ENCODE measurements at regions not wholly inside any gene's neighbourhood (a gene's known extent, or its start where the extent isn't known, plus 50 kb on each side); places are given as distances from the start of the nearest gene placed in this dataset.

- H3K79me2 ChIP-seq (ENCODE audit: low read depth), result no peaks in the 10 kb centered on the region
- no peaks in the 10 kb centered on the region for H4K20me1 ChIP-seq (ENCODE audit: insufficient read depth)
- H3K4me1 ChIP-seq (replicated peaks; ENCODE audit: insufficient read depth), result 0 out of 2 replicates have a peak, but pooled peaks cover 11% of the 10 kb centered on the region
- POLR2A ChIA-PET (ENCODE audit: unreplicated experiment), result no interaction called here
- H3K9me2 ChIP-seq (ENCODE audit: insufficient read depth), result no peaks in the 10 kb centered on the region
- no peaks in the 10 kb centered on the region for H3K36me3 ChIP-seq (ENCODE audit: low read depth)
- H3F3A ChIP-seq (ENCODE audit: insufficient read depth, low read depth), result no peaks in the 10 kb centered on the region
- H3K27ac ChIP-seq, result peak overlapping the region; percentile 40
- TF ChIP-seq CTCF (conservative IDR thresholded peaks at IDR 0.05) (no peak), EZH2 (IDR thresholded peaks at IDR 0.05; ENCODE audit: low read depth) (no peak)
- no peaks in the 10 kb centered on the region for H3K27me3 ChIP-seq (ENCODE audit: insufficient read depth, low read depth)
- CTCF ChIA-PET, result no interaction called here
- H2AFZ ChIP-seq, result no peak overlapping the region
- peak in 1 of 2 experiments; percentile 83 for DNase-seq
- no peak overlapping the region for H3K4me2 ChIP-seq
- H3K4me3 ChIP-seq, result no peak overlapping the region
- BruUV-seq (replicated peaks), result no TSS peak
- intact Hi-C loops (cut with micrococcal nuclease; ENCODE audit: unreplicated experiment), result no loop called here
- no peaks in the 10 kb centered on the region for H3K9me3 ChIP-seq (ENCODE audit: insufficient read depth, low read depth)
Observed at GRCh38 chr10:9188022-9188810, 1133.7 kb downstream of the GATA3 start.

GRCh38 chr10:9189448-9189847, 1135.0 kb downstream of the GATA3 start:
- ChIA-PET CTCF (no interaction called here), POLR2A (ENCODE audit: unreplicated experiment) (no interaction called here)
- no peaks in the 10 kb centered on the region for H3K36me3 ChIP-seq (ENCODE audit: low read depth)
- no peaks in the 10 kb centered on the region for H3F3A ChIP-seq (ENCODE audit: insufficient read depth, low read depth)
- no peak overlapping the region for H3K27ac ChIP-seq
- intact Hi-C loops (cut with micrococcal nuclease; ENCODE audit: unreplicated experiment), result no loop called here
- TF ChIP-seq CTCF (conservative IDR thresholded peaks at IDR 0.05) (no peak), EZH2 (IDR thresholded peaks at IDR 0.05; ENCODE audit: low read depth) (no peak)
- no peaks in the 10 kb centered on the region for H3K9me2 ChIP-seq (ENCODE audit: insufficient read depth)
- H3K27me3 ChIP-seq (ENCODE audit: insufficient read depth, low read depth), result no peaks in the 10 kb centered on the region
- no TSS peak for BruUV-seq (replicated peaks)
- no peaks in the 10 kb centered on the region for H3K9me3 ChIP-seq (ENCODE audit: insufficient read depth, low read depth)
- 0 out of 2 replicates have a peak, but pooled peaks cover 11% of the 10 kb centered on the region for H3K4me1 ChIP-seq (replicated peaks; ENCODE audit: insufficient read depth)
- H3K4me3 ChIP-seq, result no peak overlapping the region
- H4K20me1 ChIP-seq (ENCODE audit: insufficient read depth), result no peaks in the 10 kb centered on the region
- no peak for DNase-seq
- no peak overlapping the region for H2AFZ ChIP-seq
- H3K79me2 ChIP-seq (ENCODE audit: low read depth), result no peaks in the 10 kb centered on the region
- H3K4me2 ChIP-seq, result no peak overlapping the region

- no peaks in the 10 kb centered on the region for H3K9me2 ChIP-seq (ENCODE audit: insufficient read depth)
- ChIA-PET POLR2A (ENCODE audit: unreplicated experiment) (no interaction called here), CTCF (no interaction called here)
- TF ChIP-seq CTCF (conservative IDR thresholded peaks at IDR 0.05) (no peak), EZH2 (IDR thresholded peaks at IDR 0.05; ENCODE audit: low read depth) (no peak)
- no peaks in the 10 kb centered on the region for H3K9me3 ChIP-seq (ENCODE audit: insufficient read depth, low read depth)
- H3F3A ChIP-seq (ENCODE audit: insufficient read depth, low read depth), result no peaks in the 10 kb centered on the region
- no peak overlapping the region for H2AFZ ChIP-seq
- H3K4me1 ChIP-seq (replicated peaks; ENCODE audit: insufficient read depth), result 0 out of 2 replicates have a peak, but pooled peaks cover 8% of the 10 kb centered on the region
- no TSS peak for BruUV-seq (replicated peaks)
- no peaks in the 10 kb centered on the region for H4K20me1 ChIP-seq (ENCODE audit: insufficient read depth)
- no peaks in the 10 kb centered on the region for H3K36me3 ChIP-seq (ENCODE audit: low read depth)
- no peak overlapping the region for H3K27ac ChIP-seq
- no peaks in the 10 kb centered on the region for H3K79me2 ChIP-seq (ENCODE audit: low read depth)
- DNase-seq, result no peak
- H3K4me2 ChIP-seq, result no peak overlapping the region
- H3K4me3 ChIP-seq, result no peak overlapping the region
- intact Hi-C loops (cut with micrococcal nuclease; ENCODE audit: unreplicated experiment), result no loop called here
- no peaks in the 10 kb centered on the region for H3K27me3 ChIP-seq (ENCODE audit: insufficient read depth, low read depth)
Observed at GRCh38 chr10:9193120-9193519, 1138.6 kb downstream of the GATA3 start.
